Calu3 (cell line): ENCODE measurements at regions not wholly inside any gene's neighbourhood (a gene's known extent, or its start where the extent isn't known, plus 50 kb on each side); places are given as distances from the start of the nearest gene placed in this dataset.

Experiments
- BruUV-seq: library from RNA; stranded (reverse); fragments of 400-500 nt; replicated peaks from 2 replicates; lab custom pipeline; 2021; lab: Mats Ljungman, UMichigan
- CTCF ChIA-PET: fragments of 300-600 bp; sonication (Branson Sonifier 250); formaldehyde crosslinking; loops from one replicate; lab custom pipeline; 2022; ENCODE audit warnings: antibody characterized with exemption; lab: Charles Lee
- DNase-seq: peaks from one replicate; pipeline ENCODE4 v3.0.0; 2022
- H3K27ac Mint-ChIP-seq: one replicate; pipeline ENCODE4 v1.8.0; 2022; ENCODE audit warnings: mixed read lengths; ENCODE audit not compliant: unreplicated experiment
- H3K27me3 Mint-ChIP-seq: one replicate; pipeline ENCODE4 v1.8.0; 2022; ENCODE audit warnings: mixed read lengths; ENCODE audit not compliant: unreplicated experiment
- H3K36me3 Mint-ChIP-seq: one replicate; pipeline ENCODE4 v1.8.0; 2022; ENCODE audit warnings: mild to moderate bottlenecking, moderate library complexity, mixed read lengths; ENCODE audit not compliant: insufficient read depth, unreplicated experiment
- H3K4me1 Mint-ChIP-seq: one replicate; pipeline ENCODE4 v1.8.0; 2022; ENCODE audit warnings: mild to moderate bottlenecking, low read depth, mixed read lengths; ENCODE audit not compliant: unreplicated experiment
- H3K4me3 Mint-ChIP-seq: one replicate; pipeline ENCODE4 v1.8.0; 2022; ENCODE audit warnings: mild to moderate bottlenecking, low read depth, moderate library complexity, mixed read lengths; ENCODE audit not compliant: unreplicated experiment
- H3K9me3 Mint-ChIP-seq: one replicate; pipeline ENCODE4 v1.8.0; 2022; ENCODE audit warnings: low read depth, mixed read lengths; ENCODE audit not compliant: unreplicated experiment
- intact Hi-C: fragments of 100-400 bp; cut with micrococcal nuclease; formaldehyde crosslinking; loops from one replicate; pipeline ENCODE4 v1.10.0; 2022; ENCODE audit not compliant: unreplicated experiment
- TF ChIP-seq, protein P1 (sequence below): fragments of 200-600 bp; IDR thresholded peaks from one replicate; pipeline ENCODE4 v1.8.0; 2022; ENCODE audit warnings: antibody characterized with exemption; ENCODE audit not compliant: unreplicated experiment

DNA sequence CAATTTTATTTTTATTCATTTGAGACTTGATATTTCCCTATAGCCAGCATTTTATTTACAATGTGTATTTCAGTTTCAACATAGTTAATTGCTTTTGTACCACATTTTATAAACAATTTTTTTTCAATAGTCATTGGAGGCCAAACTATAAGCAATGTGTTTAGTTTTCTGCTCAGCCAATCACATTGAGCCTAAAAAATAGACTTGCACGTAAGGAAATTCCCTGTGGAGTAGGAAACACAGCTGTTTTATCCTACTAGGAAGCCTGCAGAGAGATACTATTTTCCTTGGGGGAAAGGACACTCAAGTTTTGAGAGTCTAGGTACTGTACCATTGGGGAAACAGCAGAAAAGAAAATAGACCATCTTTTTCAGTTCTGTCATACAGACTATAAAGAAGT lies 410.2 kb upstream of the GOT2 start:
- CTCF ChIA-PET: no interaction called here
- DNase-seq: no peak
- TF ChIP-seq, protein P1, sequence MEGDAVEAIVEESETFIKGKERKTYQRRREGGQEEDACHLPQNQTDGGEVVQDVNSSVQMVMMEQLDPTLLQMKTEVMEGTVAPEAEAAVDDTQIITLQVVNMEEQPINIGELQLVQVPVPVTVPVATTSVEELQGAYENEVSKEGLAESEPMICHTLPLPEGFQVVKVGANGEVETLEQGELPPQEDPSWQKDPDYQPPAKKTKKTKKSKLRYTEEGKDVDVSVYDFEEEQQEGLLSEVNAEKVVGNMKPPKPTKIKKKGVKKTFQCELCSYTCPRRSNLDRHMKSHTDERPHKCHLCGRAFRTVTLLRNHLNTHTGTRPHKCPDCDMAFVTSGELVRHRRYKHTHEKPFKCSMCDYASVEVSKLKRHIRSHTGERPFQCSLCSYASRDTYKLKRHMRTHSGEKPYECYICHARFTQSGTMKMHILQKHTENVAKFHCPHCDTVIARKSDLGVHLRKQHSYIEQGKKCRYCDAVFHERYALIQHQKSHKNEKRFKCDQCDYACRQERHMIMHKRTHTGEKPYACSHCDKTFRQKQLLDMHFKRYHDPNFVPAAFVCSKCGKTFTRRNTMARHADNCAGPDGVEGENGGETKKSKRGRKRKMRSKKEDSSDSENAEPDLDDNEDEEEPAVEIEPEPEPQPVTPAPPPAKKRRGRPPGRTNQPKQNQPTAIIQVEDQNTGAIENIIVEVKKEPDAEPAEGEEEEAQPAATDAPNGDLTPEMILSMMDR: no peak
- Mint-ChIP-seq H3K4me3 (no peak overlapping the region), H3K27ac (no peak overlapping the region), H3K4me1 (no peaks in the 10 kb centered on the region), H3K9me3 (peaks cover 11% of the 10 kb centered on the region), H3K36me3 (no peaks in the 10 kb centered on the region), H3K27me3 (no peaks in the 10 kb centered on the region)
- no TSS peak for BruUV-seq
- intact Hi-C loops: no loop called here

DNA sequence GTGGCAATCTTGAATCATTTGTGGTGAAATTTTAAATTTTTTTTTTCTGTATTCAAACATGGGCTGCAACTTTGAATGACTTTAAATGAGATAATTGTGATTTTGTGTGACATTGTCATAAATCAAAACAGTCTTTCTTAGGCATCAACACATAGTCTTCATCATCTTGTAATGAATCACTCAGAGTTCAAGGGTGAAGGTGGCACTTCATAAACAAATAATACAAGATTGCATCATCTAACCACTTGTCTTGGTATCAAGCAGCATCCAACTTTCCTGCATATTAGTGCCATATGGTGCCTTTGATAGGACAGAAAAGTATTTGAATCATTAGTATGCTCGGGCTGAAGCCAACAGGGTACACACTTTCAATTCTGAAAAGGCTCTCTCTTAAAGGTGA lies 392.4 kb upstream of the GOT2 start:
- no peak overlapping the region for H3K27ac Mint-ChIP-seq
- no peak for DNase-seq
- H3K36me3 Mint-ChIP-seq: no peaks in the 10 kb centered on the region
- H3K9me3 Mint-ChIP-seq: peaks cover 8% of the 10 kb centered on the region
- H3K27me3 Mint-ChIP-seq: no peaks in the 10 kb centered on the region
- H3K4me3 Mint-ChIP-seq: no peak overlapping the region
- TF ChIP-seq, protein P1: no peak
- CTCF ChIA-PET: no interaction called here
- no peaks in the 10 kb centered on the region for H3K4me1 Mint-ChIP-seq
- BruUV-seq: no TSS peak
- intact Hi-C loops: no loop called here

DNA sequence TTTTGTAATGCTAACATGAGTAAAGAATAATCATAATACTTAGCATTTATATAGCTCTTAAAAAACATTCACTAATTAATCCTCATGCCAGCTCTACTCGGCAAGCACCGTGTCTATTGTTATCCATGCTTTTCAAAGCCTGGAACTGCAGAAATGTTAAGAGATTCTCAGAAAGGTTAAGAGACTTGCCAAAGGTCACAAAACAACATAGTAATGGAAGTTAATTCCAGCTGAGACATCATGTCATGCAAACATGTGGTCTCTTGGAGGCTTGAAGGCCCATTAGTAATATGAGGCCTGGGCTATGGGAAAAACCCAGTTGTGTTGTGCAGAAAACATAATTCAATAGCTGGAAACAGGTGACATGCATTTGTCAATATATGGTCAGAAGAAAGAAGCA lies 389.9 kb upstream of the GOT2 start:
- intact Hi-C loops: no loop called here
- Mint-ChIP-seq H3K27ac (no peak overlapping the region), H3K4me3 (no peak overlapping the region), H3K36me3 (no peaks in the 10 kb centered on the region), H3K4me1 (no peaks in the 10 kb centered on the region), H3K9me3 (peaks cover 12% of the 10 kb centered on the region), H3K27me3 (no peaks in the 10 kb centered on the region)
- no peak for DNase-seq
- CTCF ChIA-PET: interaction anchor here (1.0 kb wide), 1 partner anchor 16 kb away, joined by 5 read pairs; no protein-coding TSS in a partner anchor
- TF ChIP-seq, protein P1: no peak
- no TSS peak for BruUV-seq

DNA sequence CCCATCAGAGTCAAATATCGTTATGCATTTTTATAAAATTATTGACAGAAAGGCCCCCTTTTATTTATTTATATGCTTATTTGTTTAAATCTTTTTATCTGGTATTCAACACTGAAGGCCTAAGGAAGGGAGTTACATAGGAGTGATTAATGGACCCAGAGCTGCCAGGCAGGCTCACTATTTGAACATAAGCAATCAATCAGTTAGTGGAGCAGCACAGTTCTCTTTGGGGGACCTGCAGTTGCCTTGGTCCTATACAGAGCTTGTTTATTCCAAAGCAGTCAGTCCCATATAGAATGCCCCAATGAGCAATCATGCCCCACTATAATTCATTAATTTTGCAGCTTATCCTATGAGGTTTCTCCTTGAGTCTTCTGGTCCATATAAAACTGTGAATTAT lies 389.4 kb upstream of the GOT2 start:
- TF ChIP-seq, protein P1: no peak

DNA sequence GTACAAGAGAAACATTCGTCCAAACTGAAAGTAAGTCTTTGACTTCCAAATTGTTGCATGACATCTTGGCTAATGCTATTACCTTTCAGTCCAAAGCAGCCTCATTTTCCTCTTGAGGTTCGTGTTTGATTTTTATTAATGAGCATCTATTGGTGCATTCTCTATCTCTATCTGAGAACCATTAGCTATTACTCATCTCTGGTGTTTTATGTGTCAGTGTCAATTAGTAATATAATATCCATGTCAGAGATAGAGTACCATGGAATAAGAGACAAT lies 388.1 kb upstream of the GOT2 start:
- no peak for DNase-seq
- H3K27me3 Mint-ChIP-seq: no peaks in the 10 kb centered on the region
- no peaks in the 10 kb centered on the region for H3K36me3 Mint-ChIP-seq
- intact Hi-C loops: no loop called here
- CTCF ChIA-PET: no interaction called here
- no peak overlapping the region for H3K4me3 Mint-ChIP-seq
- peaks cover 6% of the 10 kb centered on the region for H3K9me3 Mint-ChIP-seq
- H3K4me1 Mint-ChIP-seq: no peaks in the 10 kb centered on the region
- BruUV-seq: no TSS peak
- TF ChIP-seq, protein P1: no peak
- no peak overlapping the region for H3K27ac Mint-ChIP-seq

More for the DNA sequence above, 389.4 kb upstream of the GOT2 start:
- DNase-seq: no peak
- Mint-ChIP-seq H3K27ac (no peak overlapping the region), H3K4me3 (no peak overlapping the region), H3K4me1 (no peaks in the 10 kb centered on the region), H3K9me3 (peaks cover 12% of the 10 kb centered on the region), H3K36me3 (no peaks in the 10 kb centered on the region), H3K27me3 (no peaks in the 10 kb centered on the region)
- no TSS peak for BruUV-seq
- CTCF ChIA-PET: no interaction called here
- intact Hi-C loops: no loop called here
